H7 (cell line): ENCODE measurements at regions not wholly inside any gene's neighbourhood (a gene's known extent, or its start where the extent isn't known, plus 50 kb on each side); places are given as distances from the start of the nearest gene placed in this dataset.
A peak's percentile ranks its signal among the peaks of the same experiment; 100 is the strongest.

Experiments used
- DNase-seq: peaks from one replicate; pipeline ENCODE4 v3.0.0; 2012
- H3K27me3 ChIP-seq: 2 replicates; pipeline ENCODE4 v1.6.0; 2011; ENCODE audit warnings: mild to moderate bottlenecking, low read length; ENCODE audit not compliant: control insufficient read depth, insufficient read depth
- H3K36me3 ChIP-seq: replicated peaks from 2 replicates; pipeline ENCODE4 v1.5.1; 2011; ENCODE audit warnings: low read length; ENCODE audit not compliant: control insufficient read depth, insufficient read depth
- H3K4me3 ChIP-seq: 2 replicates; pipeline ENCODE4 v1.5.1; 2011; ENCODE audit warnings: low read depth, mild to moderate bottlenecking, control low read depth, low read length, moderate library complexity; ENCODE audit not compliant: insufficient read depth

GRCh38 chr6:22910370-22910769 is 341.0 kb downstream of the HDGFL1 start:
- H3K36me3 ChIP-seq, result no peaks in the 10 kb centered on the region
- DNase-seq, result no peak
- no peak overlapping the region for H3K4me3 ChIP-seq
- H3K27me3 ChIP-seq, result no peaks in the 10 kb centered on the region

GRCh38 chr6:22913612-22914011 is 344.2 kb downstream of the HDGFL1 start:
- Histone ChIP-seq H3K36me3 (no peaks in the 10 kb centered on the region), H3K4me3 (no peak overlapping the region), H3K27me3 (no peaks in the 10 kb centered on the region)
- DNase-seq, result no peak

GRCh38 chr6:22917344-22917743 is 348.0 kb downstream of the HDGFL1 start:
- Histone ChIP-seq H3K27me3 (no peaks in the 10 kb centered on the region), H3K4me3 (no peak overlapping the region), H3K36me3 (no peaks in the 10 kb centered on the region)
- no peak for DNase-seq

- Histone ChIP-seq H3K4me3 (no peak overlapping the region), H3K36me3 (no peaks in the 10 kb centered on the region), H3K27me3 (no peaks in the 10 kb centered on the region)
- DNase-seq, result peak; percentile 17
These were observed 352.5 kb downstream of the HDGFL1 start for GRCh38 chr6:22921828-22922227.

GRCh38 chr6:22925304-22925835 is 356.0 kb downstream of the HDGFL1 start:
- DNase-seq, result no peak
- no peaks in the 10 kb centered on the region for H3K27me3 ChIP-seq
- no peaks in the 10 kb centered on the region for H3K36me3 ChIP-seq
- H3K4me3 ChIP-seq, result no peak overlapping the region

- Histone ChIP-seq H3K4me3 (no peak overlapping the region), H3K27me3 (no peaks in the 10 kb centered on the region)
- DNase-seq, result no peak
These were observed 356.8 kb downstream of the HDGFL1 start for GRCh38 chr6:22925920-22926789.

GRCh38 chr6:22926790-22927354 is 357.5 kb downstream of the HDGFL1 start:
- DNase-seq, result no peak
- Histone ChIP-seq H3K4me3 (no peak overlapping the region), H3K27me3 (no peaks in the 10 kb centered on the region), H3K36me3 (no peaks in the 10 kb centered on the region)

More at GRCh38 chr6:22925920-22926789, 356.8 kb downstream of the HDGFL1 start:
- no peaks in the 10 kb centered on the region for H3K36me3 ChIP-seq

- Histone ChIP-seq H3K27me3 (no peaks in the 10 kb centered on the region), H3K4me3 (no peak overlapping the region), H3K36me3 (no peaks in the 10 kb centered on the region)
- no peak for DNase-seq
These were observed 359.4 kb downstream of the HDGFL1 start for GRCh38 chr6:22928775-22929174.

GRCh38 chr6:22929311-22929985 is 360.1 kb downstream of the HDGFL1 start:
- Histone ChIP-seq H3K27me3 (no peaks in the 10 kb centered on the region), H3K36me3 (no peaks in the 10 kb centered on the region), H3K4me3 (no peak overlapping the region)
- no peak for DNase-seq

- H3K27me3 ChIP-seq, result no peaks in the 10 kb centered on the region
- no peak overlapping the region for H3K4me3 ChIP-seq
- no peaks in the 10 kb centered on the region for H3K36me3 ChIP-seq
- no peak for DNase-seq
These were observed 371.4 kb downstream of the HDGFL1 start for GRCh38 chr6:22940581-22941290.

- Histone ChIP-seq H3K4me3 (no peak overlapping the region), H3K27me3 (no peaks in the 10 kb centered on the region), H3K36me3 (no peaks in the 10 kb centered on the region)
- DNase-seq, result no peak
These were observed 373.0 kb downstream of the HDGFL1 start for GRCh38 chr6:22942403-22942802.

GRCh38 chr6:22943327-22943726 is 374.0 kb downstream of the HDGFL1 start:
- H3K27me3 ChIP-seq, result no peaks in the 10 kb centered on the region
- DNase-seq, result no peak
- no peaks in the 10 kb centered on the region for H3K36me3 ChIP-seq
- no peak overlapping the region for H3K4me3 ChIP-seq

GRCh38 chr6:22949967-22950366 is 380.6 kb downstream of the HDGFL1 start:
- DNase-seq, result no peak
- H3K4me3 ChIP-seq, result no peak overlapping the region
- H3K27me3 ChIP-seq, result no peaks in the 10 kb centered on the region
- H3K36me3 ChIP-seq, result no peaks in the 10 kb centered on the region

- DNase-seq, result no peak
- Histone ChIP-seq H3K4me3 (no peak overlapping the region), H3K27me3 (no peaks in the 10 kb centered on the region), H3K36me3 (no peaks in the 10 kb centered on the region)
These were observed 382.7 kb downstream of the HDGFL1 start for GRCh38 chr6:22952097-22952496.
